C4-2B (cell line): ENCODE measurements at regions not wholly inside any gene's neighbourhood (a gene's known extent, or its start where the extent isn't known, plus 50 kb on each side); places are given as distances from the start of the nearest gene placed in this dataset.
"Not testable (repeated sequence)": the region's sequence is repeated elsewhere in the genome, so short reads cannot be mapped to it uniquely, and the experiment has no call there.

Experiments
- H3K27ac ChIP-seq: fragments of 450-650 bp; 2 replicates; pipeline ENCODE4 v1.5.1; 2017
- ZFX ChIP-seq: fragments of 450-650 bp; IDR thresholded peaks from 2 replicates; pipeline ENCODE4 v1.6.1; 2017
- TF ChIP-seq, protein P1 (sequence below): fragments of 450-650 bp; conservative IDR thresholded peaks from 2 replicates; pipeline ENCODE4 v1.5.1; 2017; ENCODE audit warnings: mild to moderate bottlenecking

DNA sequence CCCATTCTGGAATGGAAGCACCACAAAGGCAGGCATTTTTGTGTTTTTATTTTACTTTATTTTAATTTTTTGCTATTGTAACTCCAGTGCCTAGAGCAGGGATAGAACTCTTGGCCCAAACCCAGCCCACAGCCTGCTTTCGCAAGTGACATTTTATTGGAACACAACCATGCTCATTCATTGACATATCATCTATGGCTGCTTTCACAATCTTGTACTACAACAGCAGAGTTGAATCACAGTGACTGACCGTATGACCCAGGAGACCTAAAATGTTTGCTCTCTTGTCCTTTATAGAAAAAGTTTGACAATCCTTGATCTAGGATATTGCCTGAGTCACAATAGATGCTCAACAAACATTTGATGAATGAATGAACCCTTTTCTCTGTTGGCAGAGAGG lies 83.9 kb upstream of the ATP1A1 start:
- no peak overlapping the region; the same call in 1 of the 2 replicates for H3K27ac ChIP-seq

DNA sequence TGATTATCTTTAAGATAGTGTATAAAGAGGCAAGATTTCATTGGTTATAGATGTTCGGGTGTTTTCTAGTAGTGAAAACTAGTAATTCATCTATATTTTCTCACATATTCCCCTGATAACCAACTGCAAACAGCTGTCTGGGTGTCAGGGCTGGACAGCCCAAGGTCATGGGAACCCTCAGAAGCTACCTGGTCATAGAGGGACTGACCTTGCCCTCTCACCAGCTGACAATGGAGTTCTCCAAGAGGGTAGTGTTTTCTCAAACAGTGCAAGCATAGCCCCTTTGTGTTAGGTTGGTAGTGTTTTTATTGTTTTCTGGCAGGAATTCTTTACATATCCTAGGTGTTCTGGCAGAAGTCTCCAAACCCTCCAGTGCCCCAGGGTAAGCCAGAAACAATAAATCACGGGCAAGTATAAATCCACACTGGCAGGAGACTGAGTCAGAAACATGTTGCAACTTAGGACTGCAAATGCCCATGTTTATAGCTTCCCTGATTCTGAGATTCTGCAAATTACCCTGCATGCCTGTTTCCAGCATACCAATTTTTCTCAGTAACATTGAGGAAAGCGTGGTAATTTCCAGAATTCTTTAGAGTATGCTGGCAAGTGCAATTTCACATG lies 82.8 kb upstream of the ATP1A1 start:
- H3K27ac ChIP-seq, result no peak overlapping the region; the same call in 1 of the 2 replicates
- TF ChIP-seq, protein P1, sequence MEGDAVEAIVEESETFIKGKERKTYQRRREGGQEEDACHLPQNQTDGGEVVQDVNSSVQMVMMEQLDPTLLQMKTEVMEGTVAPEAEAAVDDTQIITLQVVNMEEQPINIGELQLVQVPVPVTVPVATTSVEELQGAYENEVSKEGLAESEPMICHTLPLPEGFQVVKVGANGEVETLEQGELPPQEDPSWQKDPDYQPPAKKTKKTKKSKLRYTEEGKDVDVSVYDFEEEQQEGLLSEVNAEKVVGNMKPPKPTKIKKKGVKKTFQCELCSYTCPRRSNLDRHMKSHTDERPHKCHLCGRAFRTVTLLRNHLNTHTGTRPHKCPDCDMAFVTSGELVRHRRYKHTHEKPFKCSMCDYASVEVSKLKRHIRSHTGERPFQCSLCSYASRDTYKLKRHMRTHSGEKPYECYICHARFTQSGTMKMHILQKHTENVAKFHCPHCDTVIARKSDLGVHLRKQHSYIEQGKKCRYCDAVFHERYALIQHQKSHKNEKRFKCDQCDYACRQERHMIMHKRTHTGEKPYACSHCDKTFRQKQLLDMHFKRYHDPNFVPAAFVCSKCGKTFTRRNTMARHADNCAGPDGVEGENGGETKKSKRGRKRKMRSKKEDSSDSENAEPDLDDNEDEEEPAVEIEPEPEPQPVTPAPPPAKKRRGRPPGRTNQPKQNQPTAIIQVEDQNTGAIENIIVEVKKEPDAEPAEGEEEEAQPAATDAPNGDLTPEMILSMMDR, result no peak
- no peak for TF ChIP-seq ZFX

More for the DNA sequence above, 83.9 kb upstream of the ATP1A1 start:
- TF ChIP-seq, protein P1, result no peak

DNA sequence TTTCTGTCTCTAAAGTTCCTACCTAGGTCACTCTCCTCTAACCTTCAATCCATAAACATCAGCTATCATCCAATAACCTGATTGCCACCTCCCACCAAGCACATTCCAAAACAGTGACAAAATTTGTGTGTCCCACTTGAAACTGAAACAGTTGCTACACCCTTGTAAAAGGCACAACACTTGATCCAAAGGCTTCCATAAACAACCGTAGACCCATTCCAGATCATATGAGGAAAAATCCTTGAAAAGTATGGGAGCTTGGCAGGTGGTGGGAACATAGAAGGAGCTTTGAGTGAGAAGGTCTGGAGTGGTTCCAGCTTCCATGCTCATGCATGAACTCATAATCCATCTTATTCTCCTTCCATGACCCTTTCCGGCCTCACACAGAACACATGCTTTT lies 82.0 kb upstream of the ATP1A1 start:
- TF ChIP-seq ZFX, result no peak
- TF ChIP-seq, protein P1, result no peak
- no peak overlapping the region; the same call in 1 of the 2 replicates for H3K27ac ChIP-seq

DNA sequence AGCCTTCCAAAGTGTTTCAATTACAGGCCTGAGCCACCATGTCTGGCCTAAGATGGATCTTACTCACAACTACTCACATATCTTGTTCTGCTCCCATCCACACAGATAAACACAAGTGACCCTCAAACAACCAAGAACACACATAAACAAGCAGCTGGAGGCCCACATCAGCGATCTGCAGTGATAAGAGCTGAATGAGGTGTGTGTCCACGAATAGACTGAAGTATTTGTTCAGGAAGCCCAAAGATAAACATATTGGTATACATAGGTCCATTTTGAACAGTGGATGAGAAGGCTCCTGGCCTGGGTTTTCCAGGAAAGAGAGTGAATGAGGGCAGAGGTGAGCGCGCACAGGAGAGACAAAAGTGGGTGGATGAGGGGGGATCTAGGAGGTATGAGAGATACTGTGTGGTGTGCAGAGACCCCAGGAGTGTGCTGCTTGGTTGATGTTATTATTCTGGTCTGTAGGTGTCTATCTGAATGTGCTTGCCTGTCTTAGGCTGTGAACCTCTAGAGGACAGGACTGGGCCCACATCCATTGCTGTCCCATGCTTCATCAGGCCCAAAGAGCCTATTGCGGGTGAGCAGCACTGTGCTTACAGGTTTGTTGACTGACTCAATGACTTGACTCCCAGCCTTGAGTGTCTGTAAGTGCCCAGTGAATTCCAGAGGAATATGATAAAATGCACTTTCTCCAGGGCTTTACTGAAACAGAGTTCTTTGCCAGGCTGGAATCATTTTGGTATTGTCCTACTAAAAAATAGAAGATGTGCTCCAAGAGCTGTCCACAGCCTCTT lies 79.9 kb upstream of the ATP1A1 start:
- 0 out of 2 replicates have a peak, but pooled peaks have one; percentile 9 for TF ChIP-seq ZFX
- TF ChIP-seq, protein P1, result no peak
- H3K27ac ChIP-seq, result peak overlapping the region; percentile 72

DNA sequence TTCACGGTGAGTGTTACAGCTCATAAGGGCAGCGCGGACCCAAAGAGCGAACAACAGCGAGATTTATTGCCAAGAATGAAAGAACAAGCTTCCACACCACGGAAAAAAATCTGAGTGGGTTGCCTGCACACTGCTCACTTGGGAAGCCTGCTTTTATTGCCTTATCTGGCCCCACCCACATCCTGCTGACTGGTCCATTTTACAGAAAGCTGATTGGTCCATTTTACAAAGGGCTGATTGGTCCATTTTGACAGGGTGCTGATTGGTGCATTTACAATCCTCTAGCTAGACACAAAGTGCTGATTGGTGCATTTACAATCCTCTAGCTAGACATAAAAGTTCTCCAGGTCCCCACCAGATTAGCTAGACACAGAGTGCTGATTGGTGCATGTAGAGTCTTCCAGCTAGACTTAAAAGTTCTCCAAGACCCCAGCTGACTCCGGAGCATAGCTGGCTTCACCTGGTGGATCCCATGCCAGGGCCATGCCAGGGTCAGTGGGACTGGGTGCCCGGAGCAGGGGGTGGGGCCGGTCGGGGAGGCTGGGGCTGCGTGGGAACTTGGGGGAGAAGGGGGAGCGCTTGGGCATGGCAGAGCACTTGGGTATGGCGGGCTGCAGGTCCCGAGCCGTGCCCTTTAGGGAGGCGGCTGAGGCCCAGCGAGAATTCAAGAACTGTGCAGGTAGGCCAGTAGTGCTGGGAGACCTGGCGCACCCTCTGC lies 75.4 kb upstream of the ATP1A1 start:
- H3K27ac ChIP-seq, result no peak overlapping the region
- TF ChIP-seq, protein P1, result no peak
- TF ChIP-seq ZFX, result no peak

DNA sequence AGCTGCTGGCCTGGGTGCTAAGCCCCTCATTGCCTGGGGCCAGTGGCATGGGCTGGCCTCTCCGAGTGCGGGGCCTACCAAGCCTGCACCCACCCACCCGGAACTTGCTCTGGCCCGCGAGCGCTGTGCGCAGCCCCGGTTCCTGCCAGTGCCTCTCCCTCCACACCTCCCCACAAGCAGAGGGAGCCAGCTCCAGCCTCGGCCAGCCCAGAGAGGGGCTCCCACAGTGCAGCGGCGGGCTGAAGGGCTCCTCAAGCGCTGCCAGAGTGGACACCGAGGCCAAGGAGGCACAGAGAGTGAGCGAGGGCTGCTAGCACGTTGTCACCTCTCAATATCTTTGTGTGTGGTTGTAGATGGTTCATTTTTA lies 74.8 kb upstream of the ATP1A1 start:
- H3K27ac ChIP-seq, result not testable (repeated sequence)

DNA sequence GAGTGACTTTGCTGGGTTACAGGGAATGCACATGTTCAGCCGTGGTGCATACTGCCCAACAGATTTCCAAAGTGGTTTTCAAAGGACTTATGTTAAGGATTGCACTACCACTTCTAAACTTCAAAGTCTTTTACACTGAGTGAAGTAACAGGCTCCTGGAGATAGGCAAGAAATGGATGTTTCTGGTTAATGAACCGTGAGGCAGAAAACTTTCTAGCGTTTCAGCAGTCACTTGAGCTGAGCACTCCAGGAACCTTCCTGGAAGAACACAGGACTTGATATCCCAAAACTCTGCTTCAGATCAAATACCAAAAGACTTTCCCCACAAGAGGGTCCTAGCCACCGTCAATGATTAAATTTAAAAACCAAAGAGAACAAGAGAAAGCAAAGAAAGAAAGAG lies 74.3 kb upstream of the ATP1A1 start:
- no peak for TF ChIP-seq ZFX
- TF ChIP-seq, protein P1, result no peak
- no peak overlapping the region for H3K27ac ChIP-seq
